AG09319 (cell line): ENCODE measurements at regions not wholly inside any gene's neighbourhood (a gene's known extent, or its start where the extent isn't known, plus 50 kb on each side); places are given as distances from the start of the nearest gene placed in this dataset.

Source experiments
- DNase-seq: peaks from one replicate; pipeline ENCODE4 v3.0.0-alpha.2; 2010; ENCODE audit warnings: low read depth; ENCODE audit errors: extremely low read depth
- CTCF ChIP-seq: IDR thresholded peaks from 2 replicates; pipeline ENCODE4 v1.5.1; 2011; ENCODE audit warnings: low read depth, mild to moderate bottlenecking, inconsistent platforms, low read length, moderate library complexity

- no peak for TF ChIP-seq CTCF
- no peak for DNase-seq
These were observed 1440.7 kb upstream of the ZEB2 start for GRCh38 chr2:145960479-145961163.

GRCh38 chr2:145958611-145959010 is 1438.7 kb upstream of the ZEB2 start:
- TF ChIP-seq CTCF = no peak
- no peak for DNase-seq

GRCh38 chr2:145957929-145958328 is 1438.0 kb upstream of the ZEB2 start:
- DNase-seq = no peak

GRCh38 chr2:145939949-145940348 is 1420.0 kb upstream of the ZEB2 start:
- DNase-seq = no peak

More at GRCh38 chr2:145957929-145958328, 1438.0 kb upstream of the ZEB2 start:
- no peak for TF ChIP-seq CTCF

GRCh38 chr2:145935016-145935415 is 1415.1 kb upstream of the ZEB2 start:
- no peak for DNase-seq
- TF ChIP-seq CTCF = no peak

More at GRCh38 chr2:145939949-145940348, 1420.0 kb upstream of the ZEB2 start:
- TF ChIP-seq CTCF = no peak

- no peak for DNase-seq
- no peak for TF ChIP-seq CTCF
These were observed 1412.0 kb upstream of the ZEB2 start for GRCh38 chr2:145931781-145932395.

GRCh38 chr2:145930318-145930717 is 1410.4 kb upstream of the ZEB2 start:
- no peak for DNase-seq
- no peak for TF ChIP-seq CTCF
